ENCODE measurements at regions not wholly inside any gene's neighbourhood (a gene's known extent, or its start where the extent isn't known, plus 50 kb on each side); places are given as distances from the start of the nearest gene placed in this dataset.

DNA sequence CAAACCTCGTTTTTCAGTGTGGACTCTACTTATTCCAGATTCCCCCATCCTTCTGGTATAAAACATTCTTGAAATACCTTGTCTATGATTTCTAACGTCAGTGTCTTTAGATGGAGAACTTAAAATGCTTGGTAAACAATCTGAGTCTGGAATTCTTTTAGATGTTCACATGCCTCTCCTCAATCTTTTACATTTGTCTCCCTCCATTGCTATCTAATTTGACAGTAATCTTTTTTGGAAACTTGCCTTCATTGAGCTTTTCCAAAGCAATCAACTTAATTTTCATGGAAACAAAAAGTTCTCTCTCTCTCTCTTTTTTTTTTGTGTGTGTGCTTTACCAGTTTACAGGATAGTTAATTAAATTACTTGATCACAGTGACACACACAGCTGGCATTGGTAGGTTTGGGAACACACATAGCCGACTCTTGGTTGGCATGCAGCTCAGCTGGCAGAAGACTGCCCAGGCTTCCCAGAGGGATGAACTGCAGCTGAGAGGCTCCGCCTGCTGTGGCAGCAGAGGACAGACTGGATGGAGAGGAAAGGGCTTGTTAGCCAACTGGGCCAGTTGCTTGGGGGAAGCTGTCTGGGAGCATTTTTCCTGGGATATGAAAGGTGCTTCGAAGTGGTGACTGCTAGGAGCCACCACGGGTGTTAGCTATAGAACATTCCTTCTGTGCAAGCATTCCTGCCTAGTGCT, 271.3 kb downstream of the ZSWIM6 start:
- DNase-seq (ENCODE audit: extremely low spot score), result no peak
- ChIA-PET CTCF (interaction anchor here (2.1 kb wide), 1 partner anchor 9 kb away, joined by 7 read pairs; no protein-coding TSS in a partner anchor), POLR2A (no interaction called here)
- TF ChIP-seq, protein P1, sequence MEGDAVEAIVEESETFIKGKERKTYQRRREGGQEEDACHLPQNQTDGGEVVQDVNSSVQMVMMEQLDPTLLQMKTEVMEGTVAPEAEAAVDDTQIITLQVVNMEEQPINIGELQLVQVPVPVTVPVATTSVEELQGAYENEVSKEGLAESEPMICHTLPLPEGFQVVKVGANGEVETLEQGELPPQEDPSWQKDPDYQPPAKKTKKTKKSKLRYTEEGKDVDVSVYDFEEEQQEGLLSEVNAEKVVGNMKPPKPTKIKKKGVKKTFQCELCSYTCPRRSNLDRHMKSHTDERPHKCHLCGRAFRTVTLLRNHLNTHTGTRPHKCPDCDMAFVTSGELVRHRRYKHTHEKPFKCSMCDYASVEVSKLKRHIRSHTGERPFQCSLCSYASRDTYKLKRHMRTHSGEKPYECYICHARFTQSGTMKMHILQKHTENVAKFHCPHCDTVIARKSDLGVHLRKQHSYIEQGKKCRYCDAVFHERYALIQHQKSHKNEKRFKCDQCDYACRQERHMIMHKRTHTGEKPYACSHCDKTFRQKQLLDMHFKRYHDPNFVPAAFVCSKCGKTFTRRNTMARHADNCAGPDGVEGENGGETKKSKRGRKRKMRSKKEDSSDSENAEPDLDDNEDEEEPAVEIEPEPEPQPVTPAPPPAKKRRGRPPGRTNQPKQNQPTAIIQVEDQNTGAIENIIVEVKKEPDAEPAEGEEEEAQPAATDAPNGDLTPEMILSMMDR (IDR thresholded peaks at IDR 0.05; ENCODE audit: control extremely low read depth, extremely low read depth, low read depth, missing control alignments), result no peak

DNA sequence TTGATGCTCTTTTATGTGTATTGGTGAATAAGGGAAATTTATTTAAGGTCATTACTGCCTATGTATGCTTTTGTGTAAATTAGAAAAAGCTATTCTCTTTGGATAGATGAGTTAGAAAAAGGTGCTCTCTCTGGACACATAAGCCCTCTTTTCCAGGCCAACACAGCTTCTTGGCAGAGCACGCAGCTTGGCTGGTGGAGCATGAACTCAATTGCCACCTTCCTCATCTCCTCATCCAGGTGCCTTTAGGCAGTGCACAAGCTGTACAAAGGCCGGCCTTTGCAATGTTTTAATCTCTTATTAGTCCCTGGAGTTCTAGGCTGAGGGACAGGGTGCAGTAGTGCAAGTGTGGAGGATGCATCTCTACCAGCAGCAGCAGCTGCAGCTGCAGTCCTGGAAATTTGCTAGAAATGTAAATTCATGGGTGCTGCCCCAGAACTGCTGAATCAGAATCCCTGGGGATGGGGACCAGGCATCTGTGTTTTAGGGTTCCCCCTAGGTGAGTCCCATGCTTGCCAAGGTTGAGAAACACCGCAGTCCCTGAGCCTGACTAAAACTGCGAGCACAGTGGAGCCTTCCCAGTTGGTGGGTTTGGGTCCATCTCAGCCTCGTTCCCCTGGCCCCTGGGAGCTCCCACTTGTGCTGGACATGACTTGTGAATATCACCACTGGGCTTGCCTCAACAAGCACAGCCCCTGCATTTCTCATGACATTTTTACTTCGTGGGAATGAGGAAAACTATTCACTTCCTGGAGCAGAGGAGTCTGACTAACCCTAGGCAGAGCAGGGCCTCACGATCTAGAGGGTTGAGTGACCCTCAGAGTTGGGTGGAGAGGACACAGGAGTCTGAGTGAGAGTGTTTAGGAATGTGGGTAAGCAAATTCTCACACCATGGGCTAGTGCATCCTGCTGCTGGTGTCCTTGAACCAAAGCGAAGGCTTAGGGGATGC, 272.3 kb downstream of the ZSWIM6 start:
- ChIA-PET POLR2A (no interaction called here), CTCF (interaction anchor here (2.1 kb wide), 1 partner anchor 10 kb away, joined by 7 read pairs; no protein-coding TSS in a partner anchor)
- DNase-seq (ENCODE audit: extremely low spot score), result no peak

DNA sequence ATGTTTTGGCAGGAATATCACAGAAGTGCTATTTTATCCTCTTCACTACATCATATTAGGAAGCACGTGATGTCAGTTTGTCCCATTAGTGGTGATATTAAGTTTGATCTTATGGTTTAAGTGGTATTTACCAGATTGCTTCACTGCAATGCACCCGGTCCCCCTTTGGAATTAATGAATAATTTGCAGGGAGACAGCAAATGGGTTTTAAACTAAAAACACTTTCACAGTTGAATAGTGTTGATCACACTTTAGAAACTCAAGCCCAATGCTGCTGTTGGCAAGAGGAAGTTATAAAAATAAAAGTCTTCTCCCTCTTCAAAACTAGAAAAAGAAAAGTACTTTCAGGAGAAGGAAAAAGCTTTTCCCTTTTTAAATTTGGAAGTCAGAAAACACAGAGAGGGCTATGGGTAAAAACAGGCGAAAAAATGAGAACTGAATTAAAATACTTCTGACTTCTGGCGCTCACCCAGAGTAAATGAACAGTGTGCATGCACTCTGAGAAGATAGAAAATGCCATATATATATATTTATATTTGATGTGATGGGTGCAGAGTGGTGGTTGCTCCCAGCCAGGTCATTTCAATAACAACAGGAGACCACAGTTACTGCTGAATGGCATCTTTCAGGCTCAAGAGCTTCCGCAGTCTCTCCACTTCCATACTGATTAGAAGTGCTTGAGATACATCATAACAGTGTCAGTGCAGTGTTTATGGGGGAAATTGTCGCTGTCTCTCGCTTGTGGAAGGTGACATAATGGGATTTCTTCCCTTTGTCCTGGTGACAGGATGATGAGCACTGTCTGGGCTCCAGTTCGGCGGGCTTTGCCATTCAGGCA, 278.0 kb downstream of the ZSWIM6 start:
- ChIA-PET CTCF (no interaction called here), POLR2A (no interaction called here)
- no peak for DNase-seq (ENCODE audit: extremely low spot score)
- TF ChIP-seq, protein P1 (IDR thresholded peaks at IDR 0.05; ENCODE audit: control extremely low read depth, extremely low read depth, low read depth, missing control alignments), result no peak

More for the DNA sequence above, 272.3 kb downstream of the ZSWIM6 start:
- TF ChIP-seq, protein P1 (IDR thresholded peaks at IDR 0.05; ENCODE audit: control extremely low read depth, extremely low read depth, low read depth, missing control alignments), result no peak

DNA sequence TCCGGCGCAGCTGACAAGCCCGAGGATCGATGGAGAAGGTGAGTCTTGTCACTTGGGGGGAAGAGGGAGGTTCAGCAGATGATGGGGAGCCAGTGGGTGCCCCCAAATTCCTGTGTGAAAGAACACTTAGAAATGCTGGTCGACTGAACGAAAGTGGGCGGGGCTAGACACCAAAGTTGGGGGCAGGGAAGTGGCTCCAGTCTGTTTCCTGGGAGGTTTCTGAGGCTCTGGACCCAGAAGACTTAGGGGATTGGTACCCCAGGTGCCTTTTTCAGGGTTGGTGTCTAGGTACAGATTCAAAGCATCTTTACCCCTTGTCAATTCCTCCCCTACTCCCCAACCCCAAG, 278.6 kb downstream of the ZSWIM6 start:
- TF ChIP-seq, protein P1 (IDR thresholded peaks at IDR 0.05; ENCODE audit: control extremely low read depth, extremely low read depth, low read depth, missing control alignments), result no peak
- CTCF ChIA-PET, result interaction anchor here (1.5 kb wide), 1 partner anchor 12 kb away, joined by 5 read pairs; no protein-coding TSS in a partner anchor
- no peak for DNase-seq (ENCODE audit: extremely low spot score)
- POLR2A ChIA-PET, result no interaction called here

DNA sequence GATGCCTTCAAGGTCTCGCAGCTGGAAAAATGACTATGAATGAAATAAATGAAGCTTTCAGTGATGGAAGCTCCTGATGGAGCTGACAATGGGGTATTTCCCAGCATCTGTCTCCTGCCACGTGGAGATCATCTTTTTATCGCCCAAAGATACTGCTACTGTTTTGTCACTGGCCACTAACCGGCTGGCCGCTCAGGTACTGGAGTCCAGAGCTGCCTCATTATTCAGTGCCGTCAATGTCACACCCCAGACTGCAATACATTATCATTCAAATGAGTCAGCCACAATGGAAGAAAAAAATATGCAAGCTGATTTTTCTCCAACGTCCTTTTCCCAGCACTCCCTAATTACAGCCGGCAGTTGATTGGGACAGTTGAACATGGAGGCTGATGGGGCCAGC, 280.4 kb downstream of the ZSWIM6 start:
- ChIA-PET CTCF (interaction anchor here (1.5 kb wide), 2 partner anchors 11 to 47 kb away, joined by 4 to 5 read pairs; no protein-coding TSS in a partner anchor), POLR2A (no interaction called here)
- DNase-seq (ENCODE audit: extremely low spot score), result no peak
- TF ChIP-seq, protein P1 (IDR thresholded peaks at IDR 0.05; ENCODE audit: control extremely low read depth, extremely low read depth, low read depth, missing control alignments), result no peak

DNA sequence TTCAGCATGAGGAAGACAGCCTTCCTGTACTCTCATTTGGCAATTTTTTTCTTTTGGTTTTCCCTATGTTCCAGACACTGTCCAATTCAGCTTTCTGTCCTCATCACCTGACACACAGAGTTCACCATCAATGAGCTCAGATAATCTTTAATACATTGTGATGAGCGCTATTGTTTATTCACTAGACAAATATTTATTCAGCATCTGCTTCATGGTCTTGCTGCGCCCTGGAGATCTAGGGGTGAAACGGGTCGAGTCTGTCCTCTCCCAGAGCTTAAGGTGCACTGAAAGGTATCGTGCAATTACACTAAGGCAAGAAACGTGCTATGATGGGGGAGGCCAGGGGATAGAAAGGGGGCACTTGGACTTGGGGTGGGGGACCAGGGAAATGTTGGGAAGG, 281.6 kb downstream of the ZSWIM6 start:
- DNase-seq (ENCODE audit: extremely low spot score), result no peak
- ChIA-PET CTCF (interaction anchor here (1.2 to 2.4 kb wide), 2 partner anchors 10 to 44 kb away, joined by 3 to 9 read pairs; no protein-coding TSS in a partner anchor), POLR2A (no interaction called here)
- TF ChIP-seq, protein P1 (IDR thresholded peaks at IDR 0.05; ENCODE audit: control extremely low read depth, extremely low read depth, low read depth, missing control alignments), result no peak

All from GM10248 (cell line).